NB4 (cell line): ENCODE measurements at regions not wholly inside any gene's neighbourhood (a gene's known extent, or its start where the extent isn't known, plus 50 kb on each side); places are given as distances from the start of the nearest gene placed in this dataset.

Source experiments
- DNase-seq: peaks from one replicate; pipeline ENCODE4 v3.0.0; 2010; ENCODE audit warnings: low read depth
- H3K4me3 ChIP-seq: one replicate; pipeline ENCODE4 v1.5.1; 2011; ENCODE audit warnings: mild to moderate bottlenecking, low read depth, low read length, moderate library complexity
- CTCF ChIP-seq: IDR thresholded peaks from one replicate; pipeline ENCODE4 v1.5.1; 2012; ENCODE audit warnings: low read depth, low read length
- MAX ChIP-seq: IDR thresholded peaks from 2 replicates; pipeline ENCODE4 v1.6.1; 2011; ENCODE audit warnings: low read depth, low read length
- MYC ChIP-seq: IDR thresholded peaks from 2 replicates; pipeline ENCODE4 v1.6.1; 2011; ENCODE audit warnings: low read depth, low read length
- POLR2A ChIP-seq: IDR thresholded peaks from 2 replicates; pipeline ENCODE4 v1.6.1; 2011; ENCODE audit warnings: mild to moderate bottlenecking; ENCODE audit not compliant: insufficient read length; ENCODE audit errors: extremely low read depth

- H3K4me3 ChIP-seq, result no peak overlapping the region
- no peak for TF ChIP-seq MYC
- TF ChIP-seq CTCF, result no peak
- TF ChIP-seq POLR2A, result no peak
- no peak for TF ChIP-seq MAX
- no peak for DNase-seq
These were observed 83.6 kb upstream of the CXCL12 start for GRCh38 chr10:44468525-44468924.

GRCh38 chr10:44468965-44469364 lies 84.1 kb upstream of the CXCL12 start:
- H3K4me3 ChIP-seq, result no peak overlapping the region
- TF ChIP-seq MYC (no peak), MAX (no peak), POLR2A (no peak)
- no peak for DNase-seq

GRCh38 chr10:44470784-44471183 lies 85.9 kb upstream of the CXCL12 start:
- TF ChIP-seq POLR2A, result no peak
- TF ChIP-seq MAX, result no peak
- no peak for TF ChIP-seq CTCF
- no peak for TF ChIP-seq MYC
- no peak for DNase-seq
- no peak overlapping the region for H3K4me3 ChIP-seq

- H3K4me3 ChIP-seq, result no peak overlapping the region
- TF ChIP-seq CTCF, result no peak
- TF ChIP-seq MAX, result no peak
- TF ChIP-seq POLR2A, result no peak
- no peak for TF ChIP-seq MYC
- no peak for DNase-seq
These were observed 86.5 kb upstream of the CXCL12 start for GRCh38 chr10:44471410-44471809.

- DNase-seq, result no peak
- no peak overlapping the region for H3K4me3 ChIP-seq
- TF ChIP-seq MAX (no peak), MYC (no peak), CTCF (no peak), POLR2A (no peak)
These were observed 88.2 kb upstream of the CXCL12 start for GRCh38 chr10:44473146-44473545.

GRCh38 chr10:44476409-44477045 lies 91.6 kb upstream of the CXCL12 start:
- DNase-seq, result no peak
- TF ChIP-seq MAX, result no peak
- TF ChIP-seq MYC, result no peak
- no peak for TF ChIP-seq CTCF
- no peak for TF ChIP-seq POLR2A
- no peak overlapping the region for H3K4me3 ChIP-seq
